ENCODE measurements at regions not wholly inside any gene's neighbourhood (a gene's known extent, or its start where the extent isn't known, plus 50 kb on each side); places are given as distances from the start of the nearest gene placed in this dataset.
"Not testable (repeated sequence)": the region's sequence is repeated elsewhere in the genome, so short reads cannot be mapped to it uniquely, and the experiment has no call there.

DNA sequence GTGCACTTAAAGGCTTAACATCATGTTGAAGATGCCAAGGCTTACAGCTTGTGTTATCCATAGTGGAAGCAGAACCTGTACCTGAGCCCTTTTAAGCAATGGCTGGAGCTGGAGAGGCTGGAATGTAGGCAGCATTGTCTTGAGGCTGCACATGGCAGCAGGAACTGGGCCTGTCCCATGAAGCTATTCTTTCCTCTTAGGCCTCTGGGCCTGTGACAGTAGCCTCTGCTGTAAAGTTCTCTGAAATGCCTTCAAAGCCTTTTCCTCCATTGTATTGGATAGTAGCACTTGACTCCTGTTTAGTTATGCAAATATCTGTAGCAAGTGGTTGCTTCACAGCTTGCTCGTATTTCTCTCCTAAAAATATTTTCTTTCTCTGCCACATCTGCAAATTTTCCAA lies 127.4 kb upstream of the ANO5 start:
- no peak for DNase-seq (ENCODE audit: low spot score)

DNA sequence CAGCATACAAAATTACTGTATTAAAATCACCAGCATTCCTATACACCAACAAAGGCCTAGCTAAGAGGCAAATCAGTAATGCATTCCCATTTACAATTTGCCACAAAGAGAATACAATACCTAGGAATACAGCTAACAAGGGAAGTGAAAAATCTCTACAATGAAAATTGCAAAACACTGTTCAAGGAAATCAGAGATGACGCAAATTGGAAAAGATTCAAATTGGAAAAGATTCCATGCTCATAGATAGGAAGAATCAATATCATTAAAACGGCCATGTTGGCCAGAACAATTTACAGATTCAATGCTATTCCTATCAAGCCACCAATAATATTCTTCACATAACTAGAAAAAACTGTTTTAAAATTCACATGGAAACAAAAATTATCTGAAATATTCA lies 123.0 kb upstream of the ANO5 start:
- no peak for DNase-seq (ENCODE audit: low spot score)

DNA sequence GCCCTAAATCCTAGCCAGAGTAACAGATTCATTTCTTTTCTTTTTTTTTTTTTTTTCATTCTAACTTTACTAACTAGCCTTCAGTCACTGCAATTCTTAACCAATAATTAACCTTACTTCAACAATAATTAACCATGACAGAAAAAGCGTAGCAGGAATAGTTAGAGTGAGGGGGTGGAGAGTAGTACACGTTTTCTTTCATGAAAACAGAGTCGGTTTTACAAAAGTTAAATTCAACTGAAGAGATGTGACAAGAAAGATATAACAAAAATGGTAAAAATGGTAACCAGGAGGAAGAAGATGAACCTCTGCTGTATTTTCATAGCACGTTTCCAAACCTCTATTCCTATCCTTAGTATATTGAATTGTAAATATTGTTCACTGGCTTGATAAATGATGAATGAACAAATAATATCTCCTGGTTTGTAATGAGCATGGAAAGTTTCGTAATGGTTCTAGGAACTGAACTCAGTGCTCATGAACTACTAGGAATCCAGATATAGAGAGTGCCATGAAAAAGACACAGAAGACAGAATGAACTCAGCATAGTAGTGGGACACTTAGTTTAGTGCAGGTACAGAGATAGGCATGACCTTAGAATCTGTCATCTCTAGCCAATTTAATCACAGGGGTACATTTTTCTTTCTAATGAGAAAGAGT lies 116.5 kb upstream of the ANO5 start:
- DNase-seq (ENCODE audit: low spot score): no peak

DNA sequence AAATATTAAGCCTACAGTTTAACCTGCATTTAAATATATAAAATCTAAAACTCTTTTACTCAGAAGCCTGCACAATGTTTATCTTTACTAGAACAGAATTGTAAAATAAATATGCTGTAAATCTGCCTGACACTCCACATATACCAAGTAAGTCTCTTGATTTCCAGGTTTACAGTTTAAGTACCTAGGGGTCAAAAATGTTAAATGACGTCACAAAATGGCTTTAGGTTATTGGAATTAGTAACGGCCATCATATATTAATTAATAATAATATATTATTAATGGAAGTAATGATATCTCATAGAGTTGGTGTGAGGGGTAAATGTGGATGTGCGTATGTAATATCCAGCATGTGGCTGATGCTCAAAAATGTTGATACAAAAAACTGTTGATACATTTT lies 114.8 kb upstream of the ANO5 start:
- no peak for DNase-seq (ENCODE audit: low spot score)

DNA sequence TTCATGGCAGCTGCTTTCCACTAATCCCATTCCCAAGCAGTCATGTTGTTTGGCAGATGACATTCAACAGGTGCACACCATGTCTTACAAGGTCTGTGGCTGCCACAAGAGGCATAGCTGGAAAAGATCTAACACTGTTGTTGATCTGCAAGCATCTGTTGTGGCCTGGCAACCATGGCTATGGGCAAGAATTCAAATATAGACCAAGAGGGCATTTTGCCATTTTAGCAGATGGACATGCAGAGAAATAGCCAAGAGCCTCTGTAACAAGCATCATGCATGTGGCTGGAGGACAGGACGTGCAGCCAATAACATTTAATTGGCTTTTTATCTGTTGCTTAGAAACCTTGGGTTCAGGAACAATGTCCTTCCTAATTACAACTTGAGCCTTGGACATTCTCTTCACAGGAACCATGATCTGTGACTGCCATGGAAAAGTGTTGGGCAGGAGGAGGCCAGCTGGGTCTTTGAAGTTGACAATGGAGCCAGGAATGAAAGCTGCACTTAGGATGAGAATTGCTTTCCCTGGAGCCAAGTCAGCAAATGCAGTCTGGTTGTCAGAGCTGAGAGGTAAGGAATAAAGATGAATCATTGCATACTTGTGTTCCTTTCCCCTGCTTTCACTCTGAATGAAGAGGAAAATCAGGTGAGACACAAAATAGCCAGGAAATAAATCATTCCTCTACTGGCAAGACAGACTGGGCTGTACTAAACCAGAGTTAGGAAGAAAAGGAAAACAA lies 113.6 kb upstream of the ANO5 start:
- DNase-seq (ENCODE audit: low spot score): no peak

DNA sequence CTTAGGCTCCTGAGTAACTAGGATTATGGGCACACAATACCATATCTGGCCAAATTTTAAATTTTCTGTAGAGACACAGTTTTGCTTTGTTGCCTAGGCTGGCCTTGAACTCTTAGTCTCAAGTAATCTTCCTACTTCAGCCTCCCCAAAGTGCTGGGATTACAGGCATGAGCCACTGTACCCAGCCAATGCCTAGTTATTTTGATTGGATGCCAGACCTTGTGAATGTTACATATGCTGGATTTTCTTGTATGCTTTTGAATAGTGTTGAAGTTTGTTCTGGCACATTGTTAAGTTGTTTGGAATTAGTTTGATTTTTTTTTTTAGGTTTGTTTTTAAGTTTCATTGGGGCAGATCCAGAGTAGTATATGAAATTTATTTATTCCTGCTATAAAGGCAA lies 110.7 kb upstream of the ANO5 start:
- DNase-seq (ENCODE audit: low spot score): no peak

DNA sequence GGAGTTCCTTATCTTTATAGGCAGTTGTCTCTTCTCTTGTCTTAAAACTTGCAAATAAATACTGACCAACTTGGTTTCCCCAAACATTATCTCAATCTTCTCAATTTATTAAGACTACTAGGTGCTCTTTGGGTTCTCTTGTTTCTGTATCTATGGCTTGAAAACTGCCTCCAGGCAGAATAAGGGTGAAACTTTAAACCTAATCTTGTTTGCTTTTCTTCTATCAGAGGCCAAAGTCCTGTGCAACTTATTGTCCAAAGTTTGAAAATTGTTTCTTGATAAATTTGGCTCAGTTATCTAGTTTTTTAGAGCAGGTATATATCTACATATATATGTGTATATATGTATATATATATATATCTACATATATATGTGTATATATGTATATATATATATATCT lies 110.1 kb upstream of the ANO5 start:
- DNase-seq (ENCODE audit: low spot score): no peak

DNA sequence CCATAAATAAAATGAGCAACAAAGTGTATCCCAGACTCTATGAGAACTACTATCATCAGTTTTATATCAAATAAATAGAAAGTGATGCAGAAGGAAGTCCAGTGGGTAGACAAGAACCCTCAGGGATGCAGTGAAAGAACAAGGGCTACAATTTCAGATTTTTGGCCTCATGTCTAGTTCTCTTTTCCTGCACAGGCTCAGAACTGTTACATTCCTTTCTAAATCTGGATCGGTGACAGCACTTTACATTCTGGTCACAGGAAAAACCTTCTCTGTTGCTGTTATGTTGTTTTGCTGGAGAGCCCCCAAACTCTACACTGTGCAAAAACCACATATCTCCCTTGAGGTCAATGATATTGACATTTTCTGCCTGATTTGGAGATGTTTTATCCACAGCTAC lies 108.8 kb upstream of the ANO5 start:
- no peak for DNase-seq (ENCODE audit: low spot score)

DNA sequence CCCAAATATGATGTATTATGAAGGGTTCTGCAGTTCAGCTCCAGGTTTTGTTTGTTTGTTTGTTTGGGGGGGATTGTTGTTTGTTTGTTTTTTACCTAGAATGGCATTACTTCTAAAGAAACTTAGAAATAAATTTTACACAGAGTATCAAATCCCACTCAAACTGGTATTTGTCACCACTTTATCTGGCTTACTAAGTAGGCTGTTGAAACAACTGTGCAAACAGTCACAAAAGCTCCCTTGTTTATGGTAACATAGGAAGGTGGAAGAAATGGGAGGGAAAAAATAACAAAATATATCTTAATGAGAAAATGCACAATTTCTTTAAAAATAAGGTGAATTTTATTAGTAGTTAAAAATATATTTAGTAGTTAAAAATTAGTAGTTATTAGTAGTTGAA lies 108.3 kb upstream of the ANO5 start:
- DNase-seq (ENCODE audit: low spot score): no peak

DNA sequence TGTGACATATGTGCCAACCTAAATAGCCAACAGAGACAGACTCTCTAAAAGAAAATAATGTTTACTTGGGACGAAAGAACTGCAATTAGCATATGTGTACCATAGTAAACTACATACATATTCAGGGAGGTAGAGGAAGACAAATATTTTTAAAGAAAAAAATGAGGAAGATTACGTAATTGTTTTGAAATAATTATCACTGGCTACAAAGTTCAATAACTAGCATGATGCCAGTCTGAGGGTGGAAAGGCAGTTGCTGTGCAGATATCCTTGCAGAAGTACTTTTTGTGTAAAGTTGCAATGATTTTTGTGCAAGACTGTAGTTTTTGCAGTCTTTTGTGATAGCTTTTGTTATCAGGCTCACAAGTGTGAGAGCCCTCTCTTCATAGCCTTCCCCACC lies 103.3 kb upstream of the ANO5 start:
- no peak for DNase-seq (ENCODE audit: low spot score)

DNA sequence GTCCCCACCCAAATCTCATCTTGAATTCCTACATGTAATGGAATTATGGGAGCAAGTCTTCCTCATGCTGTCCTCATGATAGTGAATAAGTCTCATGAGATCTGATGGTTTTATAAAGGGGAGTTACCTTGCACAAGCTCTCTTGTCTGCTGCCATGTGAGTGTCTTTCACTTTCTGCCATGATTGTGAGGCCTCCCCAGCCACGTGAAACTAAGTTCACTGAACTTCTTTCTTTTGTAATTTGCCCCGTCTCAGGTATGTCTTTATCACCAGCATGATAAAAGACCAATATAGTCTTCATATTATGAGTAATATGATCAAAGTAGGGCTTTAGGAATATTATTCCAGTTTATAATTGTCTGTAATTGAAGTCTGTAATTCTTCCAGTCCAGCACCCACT lies 86.3 kb upstream of the ANO5 start:
- DNase-seq (ENCODE audit: low spot score): no peak

DNA sequence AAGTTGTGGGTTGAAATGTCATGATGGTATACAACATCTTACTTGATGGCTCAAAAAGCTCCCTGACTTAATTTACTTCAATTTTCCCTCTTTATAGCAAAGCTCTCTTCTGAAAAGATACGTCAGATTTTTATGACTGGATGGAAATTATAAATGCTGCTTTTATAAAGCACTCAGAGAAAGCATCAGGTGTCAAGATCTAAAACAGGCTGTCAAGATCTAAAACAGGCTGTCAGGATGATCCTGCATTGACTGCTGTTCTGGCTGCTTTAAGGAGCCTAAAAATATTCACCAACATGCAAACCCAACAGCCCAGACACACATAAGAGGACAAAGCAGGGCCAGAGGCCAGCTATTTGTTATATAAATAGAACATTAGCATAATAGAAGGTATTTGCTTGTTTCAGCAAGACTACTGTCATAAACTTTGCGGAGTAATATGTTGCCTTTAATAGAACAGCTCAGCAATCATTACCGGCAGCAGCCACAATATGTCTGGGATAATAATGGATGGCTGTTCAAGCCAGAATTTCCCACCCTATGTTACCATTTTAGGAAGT lies 77.3 kb upstream of the ANO5 start:
- peak; percentile 8 for DNase-seq (ENCODE audit: low spot score)

DNA sequence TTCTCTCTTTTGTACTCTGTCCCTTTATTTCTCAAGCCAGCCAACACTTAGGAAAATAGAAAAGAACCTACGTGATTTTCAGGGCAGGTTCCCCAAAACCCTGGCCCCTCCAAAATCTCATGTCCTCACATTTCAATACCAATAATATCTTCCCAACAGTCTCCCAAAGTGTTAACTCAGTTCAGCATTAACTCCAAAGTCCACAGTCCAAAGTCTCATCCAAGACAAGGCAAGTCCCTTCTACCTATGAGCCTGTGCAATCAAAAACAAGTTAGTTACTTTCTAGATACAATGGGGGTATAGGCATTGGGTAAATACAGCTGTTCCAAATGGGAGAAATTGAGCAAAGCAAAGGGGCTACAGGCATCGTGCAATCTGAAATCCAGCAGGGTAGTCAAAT lies 64.9 kb upstream of the ANO5 start:
- not testable (repeated sequence) for DNase-seq (ENCODE audit: low spot score)

DNA sequence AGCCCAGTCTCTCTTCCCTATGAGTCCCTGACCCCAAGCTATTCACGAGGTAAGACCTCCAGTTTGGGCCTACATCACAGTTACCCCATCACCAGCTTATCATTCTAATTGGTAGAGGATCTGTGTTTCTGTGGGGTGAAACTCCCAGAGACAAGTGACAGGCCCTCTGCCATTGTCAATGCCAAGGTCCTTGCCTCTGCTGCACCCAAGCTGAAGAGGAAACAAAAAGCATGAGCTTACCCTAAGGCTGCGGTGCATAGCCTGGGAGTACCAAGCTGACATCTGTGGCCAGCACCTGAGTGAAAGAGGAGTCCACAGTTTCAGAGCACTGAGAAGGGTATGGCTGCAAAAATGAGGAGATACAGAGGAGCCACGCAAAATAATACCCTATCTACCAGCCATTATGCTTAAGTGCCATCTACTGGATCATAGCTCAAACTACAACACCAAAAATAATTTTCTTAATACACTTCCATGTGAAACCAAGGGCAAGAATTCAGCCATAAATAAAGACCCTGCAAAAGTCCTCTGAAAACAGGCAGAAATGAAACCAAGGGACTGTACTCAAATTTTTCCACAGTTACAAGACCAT lies 62.3 kb upstream of the ANO5 start:
- peak; percentile 46 for DNase-seq (ENCODE audit: low spot score)

DNA sequence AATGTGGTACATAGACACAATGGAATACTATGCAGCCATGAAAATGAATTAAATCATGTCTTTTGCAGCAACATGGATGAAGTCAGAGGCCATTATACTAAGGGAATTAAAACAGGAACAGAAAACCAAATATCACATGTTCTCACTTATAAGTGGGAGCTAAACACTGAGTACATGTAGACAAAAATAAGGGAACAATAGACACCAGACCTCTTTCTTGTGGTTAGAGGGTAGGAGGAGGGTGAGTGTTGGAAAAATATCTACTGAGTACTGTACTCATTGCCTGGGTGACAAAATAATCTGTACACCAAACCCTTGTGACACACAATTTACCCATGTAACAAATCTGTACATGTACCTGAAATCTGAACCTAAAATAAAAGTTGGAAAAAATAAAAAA lies 59.1 kb upstream of the ANO5 start:
- no peak for DNase-seq (ENCODE audit: low spot score)

DNA sequence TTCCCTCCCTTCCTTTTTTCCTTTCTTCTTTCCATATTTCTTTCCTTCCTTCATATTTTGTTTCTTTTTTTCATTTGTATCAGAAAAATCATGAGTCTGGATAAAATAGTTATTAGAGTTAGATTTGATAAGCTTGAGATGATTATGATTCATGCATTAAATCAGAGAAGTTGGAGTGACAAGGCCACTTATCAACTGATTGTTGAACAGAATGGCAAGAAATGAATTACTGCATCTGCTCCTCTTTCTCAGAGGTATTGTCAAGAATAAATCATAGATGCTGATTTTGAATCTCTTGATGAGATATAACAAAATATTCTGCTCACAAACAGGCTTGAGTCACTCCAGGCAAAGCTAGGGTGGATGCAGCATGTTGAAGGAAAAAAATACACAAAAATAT lies 54.6 kb upstream of the ANO5 start:
- no peak for DNase-seq (ENCODE audit: low spot score)

Measured in D341Med (cell line).